ENCODE measurements at regions not wholly inside any gene's neighbourhood (a gene's known extent, or its start where the extent isn't known, plus 50 kb on each side); places are given as distances from the start of the nearest gene placed in this dataset.

- Histone ChIP-seq H3K27me3 (ENCODE audit: control insufficient read depth in 1 of 2, insufficient read depth in 2 of 2, low read length in 2 of 2) (no peaks in the 10 kb centered on the region), H3K4me1 (ENCODE audit: control insufficient read depth in 2 of 2, insufficient read depth in 2 of 2, low read length in 1 of 2) (no peaks in the 10 kb centered on the region), H3K36me3 (ENCODE audit: control insufficient read depth in 2 of 2, insufficient read depth in 2 of 2, low read length in 1 of 2) (no peaks in the 10 kb centered on the region), H3K4me3 (ENCODE audit: low read depth in 1 of 2, low read length in 2 of 2) (no peak overlapping the region), H3K9me3 (ENCODE audit: control insufficient read depth in 2 of 2, insufficient read depth in 1 of 2, low read depth in 1 of 2, low read length in 1 of 2) (no peaks in the 10 kb centered on the region), H3K27ac (ENCODE audit: low read depth in 2 of 2, low read length in 1 of 2) (no peak overlapping the region)
- 39 to 50% methylated on average over 4 of the region's 4 CpGs for whole genome bisulfite sequencing, 2 donors
Measured at GRCh38 chr12:69189378-69189978, 49.9 kb upstream of the CPSF6 start.
